ENCODE measurements at regions not wholly inside any gene's neighbourhood (a gene's known extent, or its start where the extent isn't known, plus 50 kb on each side); places are given as distances from the start of the nearest gene placed in this dataset.

DNA sequence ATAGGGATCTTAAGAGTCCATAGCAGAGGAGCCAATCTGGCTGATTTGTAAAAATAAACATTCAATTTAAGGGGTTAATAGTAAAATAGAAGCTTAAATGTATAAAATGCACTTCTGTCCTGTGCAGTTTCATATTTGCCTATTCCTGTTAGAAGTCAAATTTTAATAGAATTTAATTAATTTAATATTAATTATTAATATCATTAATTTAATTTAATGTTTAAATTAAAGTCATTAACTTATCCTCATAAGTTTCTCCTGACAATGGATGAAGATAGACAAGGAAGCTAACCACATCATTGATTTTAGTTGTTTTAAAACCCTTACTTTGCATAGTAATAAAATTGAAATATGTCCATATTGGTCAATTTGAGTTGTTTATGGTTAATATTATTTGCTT, 1096.2 kb upstream of the EPHA6 start:
- TF ChIP-seq SP4 (IDR thresholded peaks at IDR 0.05; ENCODE audit: low read length): no peak
- TF ChIP-seq SRF (IDR thresholded peaks at IDR 0.05; ENCODE audit: low read depth, low read length): no peak
- TF ChIP-seq POLR2A (IDR thresholded peaks at IDR 0.05; ENCODE audit: control extremely low read depth in 1 of 2, low read depth in 2 of 2, low read length in 2 of 2): no peak
- TF ChIP-seq EZH2 (IDR thresholded peaks at IDR 0.05; ENCODE audit: low read depth, low read length, severe bottlenecking): no peak
- TF ChIP-seq, protein P1, sequence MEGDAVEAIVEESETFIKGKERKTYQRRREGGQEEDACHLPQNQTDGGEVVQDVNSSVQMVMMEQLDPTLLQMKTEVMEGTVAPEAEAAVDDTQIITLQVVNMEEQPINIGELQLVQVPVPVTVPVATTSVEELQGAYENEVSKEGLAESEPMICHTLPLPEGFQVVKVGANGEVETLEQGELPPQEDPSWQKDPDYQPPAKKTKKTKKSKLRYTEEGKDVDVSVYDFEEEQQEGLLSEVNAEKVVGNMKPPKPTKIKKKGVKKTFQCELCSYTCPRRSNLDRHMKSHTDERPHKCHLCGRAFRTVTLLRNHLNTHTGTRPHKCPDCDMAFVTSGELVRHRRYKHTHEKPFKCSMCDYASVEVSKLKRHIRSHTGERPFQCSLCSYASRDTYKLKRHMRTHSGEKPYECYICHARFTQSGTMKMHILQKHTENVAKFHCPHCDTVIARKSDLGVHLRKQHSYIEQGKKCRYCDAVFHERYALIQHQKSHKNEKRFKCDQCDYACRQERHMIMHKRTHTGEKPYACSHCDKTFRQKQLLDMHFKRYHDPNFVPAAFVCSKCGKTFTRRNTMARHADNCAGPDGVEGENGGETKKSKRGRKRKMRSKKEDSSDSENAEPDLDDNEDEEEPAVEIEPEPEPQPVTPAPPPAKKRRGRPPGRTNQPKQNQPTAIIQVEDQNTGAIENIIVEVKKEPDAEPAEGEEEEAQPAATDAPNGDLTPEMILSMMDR (IDR thresholded peaks at IDR 0.05; ENCODE audit: control extremely low read depth in 1 of 3, insufficient read depth in 1 of 3, low read depth in 1 of 3, low read length in 3 of 3): no peak
- TF ChIP-seq SUZ12 (IDR thresholded peaks at IDR 0.05; ENCODE audit: low read length): no peak
- TF ChIP-seq NRF1 (IDR thresholded peaks at IDR 0.05; ENCODE audit: low read depth, low read length): no peak
- no peak for TF ChIP-seq HDAC6 (IDR thresholded peaks at IDR 0.05; ENCODE audit: low read depth, low read length)
- no peak for TF ChIP-seq CBX5 (IDR thresholded peaks at IDR 0.05; ENCODE audit: low read depth, low read length)
- TF ChIP-seq EP300 (IDR thresholded peaks at IDR 0.05; ENCODE audit: borderline replicate concordance in 1 of 2, low read depth in 2 of 2, low read length in 2 of 2): no peak
- TF ChIP-seq FOSL1 (IDR thresholded peaks at IDR 0.05; ENCODE audit: insufficient read depth, low read depth, low read length): no peak

Data from H1 (cell line).